Loucy (cell line): ENCODE measurements at regions not wholly inside any gene's neighbourhood (a gene's known extent, or its start where the extent isn't known, plus 50 kb on each side); places are given as distances from the start of the nearest gene placed in this dataset.

Source experiments
- H2AFZ ChIP-seq: fragments of 200-600 bp; sonication (generic); 2 replicates; pipeline ENCODE4 v1.6.0; 2016; ENCODE audit warnings: antibody characterized with exemption, mild to moderate bottlenecking, low read length, moderate library complexity
- H3F3A ChIP-seq: fragments of 200-600 bp; 2 replicates; pipeline ENCODE4 v1.6.0; 2016; ENCODE audit warnings: antibody characterized with exemption, low read depth, mild to moderate bottlenecking
- H3K27me3 ChIP-seq: fragments of 200-600 bp; sonication (generic); 2 replicates; pipeline ENCODE4 v1.6.1; 2014; ENCODE audit warnings: low read length, mild to moderate bottlenecking; ENCODE audit not compliant: insufficient read depth, poor library complexity, severe bottlenecking
- H3K36me3 ChIP-seq: fragments of 200-600 bp; sonication (generic); 2 replicates; pipeline ENCODE4 v1.6.1; 2016; ENCODE audit warnings: low read length; ENCODE audit not compliant: insufficient read depth
- H3K4me1 ChIP-seq: fragments of 200-600 bp; sonication (generic); 2 replicates; pipeline ENCODE4 v1.5.1; 2014; ENCODE audit warnings: low read length, mild to moderate bottlenecking; ENCODE audit not compliant: insufficient read depth, poor library complexity, severe bottlenecking
- H3K4me2 ChIP-seq: fragments of 200-600 bp; sonication (generic); 2 replicates; pipeline ENCODE4 v1.6.0; 2014; ENCODE audit warnings: antibody characterized with exemption, low read length, low read depth, mild to moderate bottlenecking; ENCODE audit not compliant: poor library complexity, severe bottlenecking
- H3K4me3 ChIP-seq: fragments of 200-600 bp; sonication (generic); 2 replicates; pipeline ENCODE4 v1.5.1; 2014; ENCODE audit warnings: low read length, mild to moderate bottlenecking, mixed read lengths; ENCODE audit not compliant: poor library complexity, severe bottlenecking
- H3K79me2 ChIP-seq: fragments of 200-600 bp; sonication (generic); 2 replicates; pipeline ENCODE4 v1.6.1; 2014; ENCODE audit warnings: low read length; ENCODE audit not compliant: insufficient read depth
- H3K9ac ChIP-seq: fragments of 200-600 bp; sonication (generic); 2 replicates; pipeline ENCODE4 v1.6.0; 2014; ENCODE audit warnings: mild to moderate bottlenecking, low read depth, low read length, moderate library complexity; ENCODE audit not compliant: poor library complexity, severe bottlenecking
- H3K9me2 ChIP-seq: fragments of 200-600 bp; sonication (generic); replicated peaks from 2 replicates; pipeline ENCODE4 v1.6.1; 2016; ENCODE audit warnings: low read depth, low read length, mixed read lengths
- H3K9me3 ChIP-seq: fragments of 200-600 bp; sonication (generic); 2 replicates; pipeline ENCODE4 v1.6.1; 2014; ENCODE audit warnings: mild to moderate bottlenecking, antibody characterized with exemption, low read length, low read depth; ENCODE audit not compliant: insufficient read depth
- H4K20me1 ChIP-seq: fragments of 200-600 bp; sonication (generic); 2 replicates; pipeline ENCODE4 v1.6.0; 2014; ENCODE audit warnings: antibody characterized with exemption, low read length, mild to moderate bottlenecking; ENCODE audit not compliant: insufficient read depth, poor library complexity, severe bottlenecking
- CTCF ChIP-seq: fragments of 200-600 bp; sonication (generic); conservative IDR thresholded peaks from 2 replicates; pipeline ENCODE4 v1.5.1; 2014; ENCODE audit warnings: mild to moderate bottlenecking, antibody characterized with exemption, low read length
- EZH2phosphoT487 ChIP-seq: fragments of 200-600 bp; IDR thresholded peaks from 2 replicates; pipeline ENCODE4 v1.6.1; 2018; ENCODE audit warnings: antibody characterized with exemption, mild to moderate bottlenecking, moderate library complexity, borderline replicate concordance

- H3F3A ChIP-seq = no peaks in the 10 kb centered on the region
- H3K27me3 ChIP-seq = no peaks in the 10 kb centered on the region
- no peaks in the 10 kb centered on the region for H3K36me3 ChIP-seq
- no peaks in the 10 kb centered on the region for H3K4me1 ChIP-seq
- TF ChIP-seq EZH2phosphoT487 = no peak
- TF ChIP-seq CTCF = no peak
- no peak overlapping the region for H3K4me3 ChIP-seq
- H3K9me3 ChIP-seq = no peaks in the 10 kb centered on the region
- no peak overlapping the region for H3K9ac ChIP-seq
- no peak overlapping the region for H2AFZ ChIP-seq
- no peaks in the 10 kb centered on the region for H3K79me2 ChIP-seq
- H4K20me1 ChIP-seq = no peaks in the 10 kb centered on the region
- H3K9me2 ChIP-seq = no peaks in the 10 kb centered on the region
- H3K4me2 ChIP-seq = no peak overlapping the region
These were observed 1130.1 kb downstream of the HACE1 start for GRCh38 chr6:103729658-103730057.

- no peak overlapping the region for H3K4me2 ChIP-seq
These were observed 1136.0 kb downstream of the HACE1 start for GRCh38 chr6:103723438-103724322.

GRCh38 chr6:103722683-103723082 lies 1137.0 kb downstream of the HACE1 start:
- Histone ChIP-seq H3F3A (no peaks in the 10 kb centered on the region), H3K9ac (no peak overlapping the region), H4K20me1 (no peaks in the 10 kb centered on the region), H3K4me3 (no peak overlapping the region), H3K4me2 (no peak overlapping the region), H3K9me3 (no peaks in the 10 kb centered on the region), H3K27me3 (no peaks in the 10 kb centered on the region), H3K79me2 (no peaks in the 10 kb centered on the region), H3K4me1 (no peaks in the 10 kb centered on the region), H2AFZ (no peak overlapping the region), H3K9me2 (no peaks in the 10 kb centered on the region), H3K36me3 (no peaks in the 10 kb centered on the region)
- TF ChIP-seq CTCF = no peak
- no peak for TF ChIP-seq EZH2phosphoT487

More at GRCh38 chr6:103723438-103724322, 1136.0 kb downstream of the HACE1 start:
- no peak overlapping the region for H3K4me3 ChIP-seq
- H3K27me3 ChIP-seq = no peaks in the 10 kb centered on the region
- H3K9me2 ChIP-seq = no peaks in the 10 kb centered on the region
- H3K9ac ChIP-seq = no peak overlapping the region
- H3K4me1 ChIP-seq = no peaks in the 10 kb centered on the region
- H3K9me3 ChIP-seq = no peaks in the 10 kb centered on the region
- no peak overlapping the region for H2AFZ ChIP-seq
- no peaks in the 10 kb centered on the region for H3K79me2 ChIP-seq
- H3K36me3 ChIP-seq = no peaks in the 10 kb centered on the region
- TF ChIP-seq EZH2phosphoT487 (no peak), CTCF (no peak)
- H3F3A ChIP-seq = no peaks in the 10 kb centered on the region
- no peaks in the 10 kb centered on the region for H4K20me1 ChIP-seq
